NCI-H146 treated with DMSO at 0.1 percent for 48 hours (cell line): ENCODE measurements at regions not wholly inside any gene's neighbourhood (a gene's known extent, or its start where the extent isn't known, plus 50 kb on each side); places are given as distances from the start of the nearest gene placed in this dataset.
A peak's percentile ranks its signal among the peaks of the same experiment; 100 is the strongest.

ENCODE experiments used
- DNase-seq: peaks from one replicate; lab custom pipeline; 2025; ENCODE audit not compliant: unreplicated experiment; lab: John Stamatoyannopoulos, UW

DNA sequence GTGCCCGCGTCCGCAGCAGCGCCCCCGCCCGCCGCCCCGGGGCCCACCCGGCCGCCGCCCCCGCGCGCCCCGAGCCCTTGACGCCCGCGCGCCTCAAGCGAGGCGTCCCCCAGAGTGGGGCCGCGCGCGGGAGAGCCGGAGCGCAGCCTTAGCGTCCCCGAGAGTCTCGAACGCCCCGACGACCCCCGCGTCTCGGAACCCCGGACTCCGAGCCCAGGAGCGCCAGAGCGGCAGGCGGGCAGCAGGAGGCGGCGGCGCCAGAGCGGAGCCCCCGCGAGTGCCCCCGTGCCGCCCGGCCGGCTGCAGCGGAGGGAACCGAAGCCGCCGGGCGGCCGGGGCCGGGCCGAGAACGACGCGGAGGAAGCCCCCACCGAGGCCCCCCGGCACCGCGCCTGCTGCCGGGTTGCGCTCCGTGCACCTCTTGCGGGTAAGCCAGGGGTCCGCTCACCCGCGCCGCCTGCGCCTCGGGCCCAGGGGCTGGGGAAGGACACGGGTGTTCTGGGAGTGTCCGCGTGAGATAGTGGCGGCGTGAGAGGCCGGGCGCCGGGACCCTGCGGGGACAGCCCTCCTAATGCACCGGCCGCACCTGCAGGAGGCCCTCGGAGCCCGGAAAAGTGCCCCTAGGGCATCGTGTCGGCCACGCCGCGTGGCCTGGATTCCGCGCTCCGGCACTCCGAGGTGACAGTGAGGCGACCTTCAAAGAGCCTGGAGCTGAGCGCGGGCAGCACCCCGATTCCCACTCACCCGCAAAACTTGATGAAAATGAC, 52.0 kb upstream of the ULK4 start:
- DNase-seq, result no peak

DNA sequence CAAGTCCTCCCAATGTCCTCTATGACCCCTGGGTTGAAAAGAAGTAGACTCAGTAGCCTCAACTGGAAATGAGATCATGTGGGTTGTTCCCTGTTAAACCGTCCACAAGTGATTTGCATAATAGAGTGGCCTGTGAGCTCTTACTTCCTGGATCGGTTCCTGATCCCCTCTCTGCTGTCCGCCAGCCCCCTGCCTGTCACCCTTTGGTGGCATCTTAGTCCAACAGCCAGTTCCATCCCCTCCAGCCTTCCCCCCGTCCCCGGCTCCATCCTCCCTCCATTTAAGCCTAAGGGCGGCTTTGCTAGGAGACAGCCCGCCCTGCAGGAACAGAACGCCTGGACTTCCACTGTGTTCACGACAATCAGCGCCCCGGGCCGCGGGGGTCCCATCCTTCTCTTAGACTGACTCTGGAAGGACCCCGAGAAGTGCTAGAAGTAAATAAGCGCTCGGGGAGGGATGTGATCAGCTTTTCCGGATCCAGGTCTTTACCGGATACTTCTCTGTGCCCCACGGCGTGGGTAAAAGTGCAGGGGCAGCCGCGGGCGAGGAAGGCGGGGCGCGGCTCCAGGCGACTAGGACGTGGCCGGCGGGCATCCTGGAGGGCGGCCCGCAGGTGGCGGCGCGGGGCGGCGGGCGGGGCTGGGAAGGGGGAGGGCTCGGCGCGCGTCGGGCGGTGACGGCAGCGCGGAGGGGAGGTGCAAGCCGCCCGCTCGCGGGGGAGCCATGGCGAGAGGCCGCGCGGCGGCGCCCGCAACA, 51.2 kb upstream of the ULK4 start:
- peak; percentile 17 for DNase-seq

DNA sequence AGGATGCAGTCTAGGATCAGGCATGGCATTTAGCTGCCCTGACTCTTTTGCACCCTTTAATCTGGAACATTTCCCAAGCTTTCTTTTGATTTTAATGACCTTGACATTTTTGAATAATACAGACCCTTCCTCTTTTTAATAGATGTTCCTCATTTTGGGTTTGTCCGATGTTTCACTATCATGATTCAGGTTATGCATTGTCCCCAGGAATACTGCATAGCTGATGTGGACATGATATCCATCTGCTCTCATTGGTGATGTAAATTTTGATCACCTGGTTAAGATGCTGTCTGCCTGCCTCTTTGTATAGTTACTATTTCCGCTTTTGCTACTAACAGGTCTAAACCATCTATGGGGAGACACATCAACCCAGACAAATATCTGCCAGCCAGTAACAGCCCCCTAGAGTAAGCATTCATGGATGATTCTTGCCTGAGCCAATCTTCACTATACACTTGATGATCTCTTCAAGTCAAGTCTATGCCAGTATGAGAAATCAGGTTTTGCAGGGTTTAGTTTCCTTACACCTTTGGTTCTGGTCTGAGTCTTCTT, 50.6 kb upstream of the ULK4 start:
- no peak for DNase-seq
